Left kidney (tissue), 1 donor: ENCODE measurements at regions not wholly inside any gene's neighbourhood (a gene's known extent, or its start where the extent isn't known, plus 50 kb on each side); places are given as distances from the start of the nearest gene placed in this dataset.

Experiments
- DNase-seq: peaks from one replicate; pipeline ENCODE4 v3.0.0-alpha.2; 2013

DNA sequence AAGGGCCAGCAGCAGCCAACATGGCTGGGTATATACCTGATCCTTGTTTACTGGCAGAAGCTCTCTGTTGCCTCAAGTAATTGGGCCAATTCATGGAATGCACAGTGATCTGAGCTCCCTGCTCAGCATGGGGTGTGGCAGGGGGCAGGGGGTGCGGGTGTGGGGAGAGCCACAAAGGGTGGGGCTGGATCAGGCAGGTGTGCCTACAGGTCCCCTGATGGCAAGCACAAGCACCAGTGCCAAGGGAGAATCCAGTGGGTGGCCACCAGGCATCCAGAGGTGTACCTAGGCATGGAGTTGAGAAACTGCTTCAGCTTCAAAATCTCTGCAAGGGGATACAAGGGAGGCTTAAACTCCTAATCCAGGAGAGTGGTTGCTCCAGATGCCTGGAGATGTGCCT is 235.8 kb upstream of the TLE4 start:
- DNase-seq, result no peak

- DNase-seq, result no peak
These were observed 230.2 kb upstream of the TLE4 start for GRCh38 chr9:79341561-79341960.

DNA sequence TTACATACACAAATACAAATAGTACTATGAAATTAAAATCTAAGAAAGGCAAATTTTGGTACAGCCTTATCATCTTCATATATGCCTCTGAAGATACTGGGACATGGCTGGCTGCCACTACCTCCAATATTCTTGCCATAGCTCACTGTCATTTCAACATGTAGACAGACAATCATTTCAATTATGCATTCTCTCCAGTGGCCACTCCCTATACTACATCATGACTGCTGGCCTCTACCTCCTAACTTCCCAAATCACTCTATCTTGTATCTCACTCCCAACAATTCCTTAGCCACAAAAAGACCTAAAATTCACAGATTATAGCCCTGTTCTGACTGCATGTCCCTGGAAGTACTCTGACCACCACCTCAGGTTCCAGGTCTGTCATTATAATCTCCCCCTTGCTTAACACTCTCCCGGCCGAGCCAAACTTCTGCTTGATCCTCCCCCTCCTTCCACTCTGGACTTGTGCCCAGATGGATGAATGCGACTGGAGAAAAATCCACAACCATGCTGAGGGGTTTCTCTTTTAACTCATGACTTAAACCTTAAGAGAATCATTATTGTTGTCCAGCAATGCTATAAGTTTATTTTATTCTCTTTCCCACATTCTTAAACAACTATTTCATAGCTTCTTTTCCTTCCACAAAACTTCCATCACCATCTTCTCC is 225.3 kb upstream of the TLE4 start:
- no peak for DNase-seq

- DNase-seq, result no peak
These were observed 219.4 kb upstream of the TLE4 start for GRCh38 chr9:79352322-79352721.

DNA sequence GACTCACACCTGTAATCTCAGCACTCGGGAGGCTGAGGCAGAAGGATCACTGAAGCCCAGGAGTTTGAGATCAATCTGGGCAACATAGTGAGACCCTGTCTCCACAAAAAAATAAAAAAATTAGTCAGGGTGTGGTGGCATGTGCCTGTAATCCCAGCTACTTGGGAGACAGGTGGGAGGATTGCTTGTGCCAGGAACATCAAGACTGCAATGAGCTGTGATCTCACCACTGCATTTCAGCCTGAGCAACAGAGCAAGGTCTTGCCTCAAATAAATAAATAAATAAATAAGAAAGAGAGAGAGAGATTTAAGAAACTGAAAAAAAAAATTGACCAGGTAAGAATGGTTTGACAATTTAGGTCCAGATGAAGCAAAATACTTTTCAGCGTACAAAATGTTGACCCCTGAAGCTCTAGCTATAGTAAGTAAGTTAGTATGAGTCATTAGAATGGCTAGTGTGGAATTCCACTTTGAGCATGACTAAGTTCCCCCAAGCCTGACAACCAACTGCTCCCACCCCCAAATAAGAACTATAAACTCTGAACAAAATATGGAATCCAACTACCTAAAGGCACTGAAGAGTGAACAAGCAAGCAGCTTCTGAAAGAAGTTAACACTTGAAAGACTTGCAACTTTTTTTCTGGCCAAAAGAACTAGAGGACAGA is 217.8 kb upstream of the TLE4 start:
- DNase-seq, result no peak

DNA sequence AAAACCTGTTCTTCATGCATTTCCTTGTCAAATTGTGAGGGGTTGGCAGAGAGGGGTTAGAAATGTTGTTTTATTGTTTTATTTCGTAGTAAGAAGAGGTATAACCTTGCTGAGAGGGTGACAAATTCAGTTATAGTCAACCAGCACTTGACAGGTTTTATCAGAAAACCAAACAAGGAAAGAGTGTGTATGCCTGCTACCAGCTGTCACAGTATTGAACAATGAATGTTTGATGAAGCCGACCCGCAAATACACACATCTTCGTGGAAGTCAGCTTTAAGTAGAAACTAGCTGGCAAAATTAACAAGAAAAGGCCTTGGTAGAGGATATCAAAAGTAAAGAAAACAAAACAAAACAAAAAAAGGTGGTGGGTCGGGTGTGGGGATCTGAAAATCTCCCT is 214.6 kb upstream of the TLE4 start:
- no peak for DNase-seq

DNA sequence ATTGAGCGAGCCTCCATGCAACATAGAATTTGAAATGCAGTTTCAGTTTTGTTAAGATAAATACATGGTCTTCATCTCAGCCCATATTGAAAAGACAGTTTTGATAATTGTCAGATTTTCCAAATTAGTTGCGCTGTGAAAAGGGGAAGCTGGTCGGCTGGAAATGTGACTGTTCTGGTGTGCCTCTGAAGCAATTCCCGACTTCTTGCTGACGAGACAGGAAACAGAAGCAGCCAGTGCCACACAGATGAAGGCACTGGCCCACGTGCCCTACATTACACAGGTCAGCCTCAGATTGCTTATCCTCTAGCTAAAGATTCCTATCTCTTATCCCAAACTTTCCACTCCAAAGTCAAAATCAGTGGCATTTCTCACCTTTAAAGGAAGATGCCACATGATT is 214.1 kb upstream of the TLE4 start:
- DNase-seq, result no peak

DNA sequence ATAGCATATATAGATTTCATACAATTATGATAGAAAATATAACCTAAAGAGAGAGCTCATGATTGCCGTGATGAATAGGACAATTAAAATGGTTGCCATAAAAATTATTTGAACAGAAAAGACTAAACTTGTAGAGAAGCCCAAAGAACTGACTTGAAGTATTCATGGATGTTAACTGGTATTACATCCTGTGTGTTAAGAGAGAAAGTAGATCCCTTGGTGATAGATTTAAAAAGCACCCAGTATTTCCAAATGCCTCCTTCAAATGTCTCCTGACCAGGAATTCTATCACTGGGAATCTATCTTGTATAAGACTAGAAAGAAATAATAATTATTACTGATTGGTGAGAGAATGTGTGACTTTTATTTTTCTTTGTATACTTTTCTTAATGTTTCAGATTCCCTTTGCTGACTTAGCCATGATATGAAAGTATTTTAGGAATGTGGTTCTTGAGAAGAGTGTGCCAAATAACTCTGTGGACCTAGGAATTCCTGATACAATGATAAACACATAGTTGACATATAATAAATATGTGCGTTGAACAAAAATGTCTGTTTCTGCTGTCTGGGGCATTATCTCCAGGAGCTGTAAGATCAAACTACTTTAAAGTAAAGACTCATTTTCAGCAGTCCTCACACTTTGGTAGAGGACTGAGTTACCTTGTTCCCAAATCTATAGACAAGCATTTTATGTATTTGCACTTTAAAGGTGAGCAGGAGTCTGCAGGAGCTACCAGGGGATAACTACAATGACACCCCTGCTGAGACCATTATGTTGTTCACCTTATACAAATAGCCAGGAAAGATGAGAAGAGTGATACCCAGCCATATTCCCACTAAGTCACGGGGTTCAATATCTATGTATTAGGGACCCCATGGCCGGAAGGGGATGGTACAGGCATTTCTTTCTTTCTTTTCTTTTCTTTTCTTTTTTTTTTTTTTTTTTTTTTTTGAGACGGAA is 211.1 kb upstream of the TLE4 start:
- no peak for DNase-seq

- DNase-seq, result no peak
These were observed 209.4 kb upstream of the TLE4 start for GRCh38 chr9:79362100-79363081.

DNA sequence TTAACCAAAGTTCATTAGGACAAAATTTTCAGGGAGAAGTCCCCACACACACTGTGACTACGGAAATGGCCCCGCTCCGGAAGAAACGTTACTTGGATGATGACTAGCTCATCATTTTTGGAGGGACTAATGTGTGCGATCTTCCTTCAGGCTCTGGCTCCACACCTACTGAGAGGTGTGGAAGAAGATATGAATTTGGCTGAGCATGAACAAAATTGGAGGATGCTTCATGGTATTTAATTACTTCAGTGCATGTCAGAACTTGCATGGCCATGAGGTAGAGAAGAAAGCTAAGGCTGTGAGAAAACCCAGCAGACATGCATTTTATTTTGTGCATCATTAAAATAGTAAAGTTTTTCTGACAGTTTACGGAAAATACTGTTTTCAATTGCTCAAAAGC is 202.1 kb upstream of the TLE4 start:
- DNase-seq, result no peak

DNA sequence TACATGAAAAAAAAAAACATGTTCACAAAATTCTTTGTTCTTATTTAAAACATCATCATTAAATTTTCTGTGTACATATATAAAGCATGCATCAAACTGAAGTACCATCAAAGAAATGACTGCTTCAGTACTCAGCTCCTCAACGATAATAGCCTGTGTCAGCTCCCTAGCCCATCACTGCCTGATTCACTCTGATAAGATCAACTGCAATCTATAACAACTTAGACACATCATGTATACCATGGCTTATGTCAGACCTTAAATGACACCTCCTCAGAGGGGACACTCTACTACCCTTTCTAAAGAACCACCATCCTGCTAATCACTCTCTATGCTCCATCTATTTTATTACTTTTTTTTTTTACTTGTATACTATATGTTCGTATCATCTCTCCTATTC is 200.5 kb upstream of the TLE4 start:
- DNase-seq, result no peak

DNA sequence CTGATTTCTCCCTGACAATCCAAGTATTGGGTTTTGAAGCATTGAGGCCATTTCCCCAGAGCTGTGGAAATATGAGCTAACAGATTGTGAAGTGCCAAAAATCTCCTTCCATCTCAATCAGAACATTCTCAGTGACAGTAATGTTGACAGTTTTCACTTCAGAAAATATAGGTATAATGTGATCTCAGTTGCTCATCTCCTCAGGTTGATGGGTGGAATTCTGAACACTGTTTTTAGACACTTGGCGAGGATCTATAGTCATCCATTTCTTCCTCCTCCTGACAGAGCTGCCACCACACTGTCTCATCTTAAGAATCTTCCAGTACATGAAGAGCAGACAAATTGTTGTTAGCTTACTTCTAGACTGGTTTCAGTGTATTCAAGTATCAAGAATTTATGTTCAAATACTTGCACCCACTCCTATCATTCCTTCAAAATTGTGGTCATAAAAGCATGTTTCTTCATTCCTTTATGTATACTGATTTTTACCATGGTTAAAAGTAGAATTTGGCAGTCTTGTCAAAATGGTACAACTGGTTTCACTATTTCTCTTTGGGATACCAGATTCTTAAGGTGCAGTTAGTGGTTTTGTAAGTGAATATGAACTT is 199.7 kb upstream of the TLE4 start:
- DNase-seq, result no peak

- DNase-seq, result no peak
These were observed 194.4 kb upstream of the TLE4 start for GRCh38 chr9:79377339-79377855.

GRCh38 chr9:79378107-79378506 is 193.7 kb upstream of the TLE4 start:
- DNase-seq, result no peak

DNA sequence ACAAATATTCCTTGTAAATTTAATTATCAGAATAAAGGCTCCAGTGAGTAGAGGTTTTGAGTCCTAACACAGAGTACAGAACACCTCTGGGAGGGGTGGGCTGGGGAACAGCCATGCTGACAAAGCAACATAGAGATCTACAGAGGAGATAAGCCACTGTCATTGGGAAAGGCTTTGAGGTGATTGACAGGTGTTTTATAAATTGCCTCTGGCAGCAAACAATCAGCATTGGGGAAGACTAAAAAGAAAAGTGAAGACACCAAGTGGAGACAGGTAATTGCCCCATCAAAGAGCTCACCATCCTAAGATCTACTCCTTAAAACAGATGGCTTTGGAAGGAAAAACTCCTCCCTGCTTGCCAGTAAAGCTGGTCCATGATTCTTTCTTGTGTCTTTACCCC is 189.7 kb upstream of the TLE4 start:
- no peak for DNase-seq

- DNase-seq, result no peak
These were observed 189.3 kb upstream of the TLE4 start for GRCh38 chr9:79382458-79382857.

GRCh38 chr9:79383096-79383495 is 188.7 kb upstream of the TLE4 start:
- no peak for DNase-seq

DNA sequence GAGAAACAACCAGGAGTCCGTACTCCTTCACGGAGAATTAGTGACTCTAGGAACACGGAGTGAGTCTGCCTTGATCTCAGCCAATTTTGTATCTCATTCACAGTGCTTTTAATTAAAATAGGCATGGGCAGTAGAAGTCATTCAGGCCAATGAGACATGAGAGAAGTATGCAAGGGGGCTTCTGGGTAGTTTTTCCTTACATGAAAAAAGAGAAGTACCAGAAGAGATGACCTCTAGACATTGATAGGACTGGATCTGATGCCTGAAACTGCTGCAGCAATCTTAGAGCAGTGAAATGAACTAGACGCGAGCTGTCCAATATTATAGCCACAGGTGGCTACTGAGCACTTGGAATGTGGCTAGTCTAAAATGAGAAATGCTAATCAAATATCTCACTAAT is 187.7 kb upstream of the TLE4 start:
- no peak for DNase-seq

DNA sequence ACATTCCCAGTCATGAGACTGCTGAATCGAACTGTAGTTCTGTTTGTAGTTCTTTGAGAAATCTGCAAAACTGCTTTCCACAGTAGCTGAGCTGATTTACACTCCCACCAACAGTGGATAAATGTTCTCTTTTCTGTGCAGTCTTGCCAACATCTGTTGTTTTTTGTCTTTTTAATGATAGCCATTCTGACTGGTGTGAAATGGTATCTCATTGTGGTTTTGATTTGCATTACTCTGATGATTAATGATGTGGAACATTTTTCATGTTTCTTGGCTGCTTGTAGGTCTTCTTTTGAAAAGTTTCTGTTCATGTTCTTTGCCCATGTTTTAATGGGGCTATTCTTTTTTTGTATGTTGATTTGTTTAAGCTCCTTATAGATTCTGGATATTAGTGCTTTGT is 187.3 kb upstream of the TLE4 start:
- DNase-seq, result no peak

DNA sequence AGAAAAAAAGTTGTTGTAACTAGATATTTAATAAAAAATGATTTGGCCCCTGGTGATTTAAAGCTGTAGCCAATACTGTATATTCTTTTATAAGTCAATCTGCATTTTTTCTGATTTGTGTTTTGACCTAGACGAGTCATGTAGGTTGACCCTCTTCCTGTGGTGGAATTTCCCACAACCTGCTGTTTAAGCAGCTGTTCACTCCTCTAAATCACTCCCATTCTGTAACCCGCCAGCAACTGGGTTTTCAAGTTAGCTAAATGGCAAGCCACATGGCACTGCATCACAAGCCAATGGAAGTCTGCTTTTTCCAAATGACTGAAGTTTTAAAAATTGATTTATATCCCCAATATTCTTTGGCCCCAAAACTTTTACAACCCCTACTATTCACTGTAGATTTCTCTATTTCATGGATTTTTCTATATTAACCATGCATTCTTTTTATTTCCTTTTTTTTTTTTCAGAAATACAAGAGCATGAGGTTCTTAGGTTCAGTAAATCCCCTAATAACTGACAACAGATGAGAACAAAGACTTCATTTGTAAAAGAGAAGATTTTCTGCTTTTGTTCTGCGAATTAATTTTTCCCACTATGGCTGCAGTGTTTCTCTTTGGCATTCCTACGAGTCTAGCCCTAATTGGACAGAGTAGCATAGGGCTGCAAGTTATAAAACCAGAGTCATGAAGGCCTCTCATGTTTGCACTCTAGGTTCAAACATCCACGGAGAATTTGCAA is 184.5 kb upstream of the TLE4 start:
- DNase-seq, result no peak
